Common myeloid progenitor, CD34-positive (primary cell): ENCODE measurements at regions not wholly inside any gene's neighbourhood (a gene's known extent, or its start where the extent isn't known, plus 50 kb on each side); places are given as distances from the start of the nearest gene placed in this dataset.

Experiments used
- CTCF ChIA-PET: fragments of 350-600 bp; sonication (Branson Sonifier 250); formaldehyde crosslinking; loops from one replicate; lab custom pipeline; 2021; ENCODE audit warnings: antibody characterized with exemption; lab: Charles Lee
- POLR2A ChIA-PET: fragments of 350-600 bp; sonication (Branson Sonifier 250); formaldehyde crosslinking; loops from one replicate; lab custom pipeline; 2021; ENCODE audit warnings: antibody characterized with exemption; lab: Charles Lee
- DNase-seq, 3 donors: peaks; one replicate each; pipeline versions ENCODE4 v3.0.0 to v3.0.0-alpha.2; 2013
- H3K27ac ChIP-seq, 2 experiments: 1 replicate in 1 of 2; 2 replicates in 1 of 2; pipeline ENCODE4 v1.7.0; 2013; ENCODE audit warnings: inconsistent platforms in 2 of 2, low read length in 2 of 2, mild to moderate bottlenecking in 2 of 2, low read depth in 1 of 2, moderate library complexity in 1 of 2; ENCODE audit not compliant: severe bottlenecking in 2 of 2, insufficient read depth in 1 of 2, poor library complexity in 1 of 2
- H3K27me3 ChIP-seq, 5 experiments: replicated peaks in 2 of 5; 1 replicate in 3 of 5; 2 replicates in 2 of 5; pipeline versions ENCODE4 v1.6.1 to v1.7.0; 2013; ENCODE audit warnings: low read length in 4 of 5, mild to moderate bottlenecking in 2 of 5, moderate library complexity in 2 of 5, inconsistent platforms in 1 of 5; ENCODE audit not compliant: insufficient read depth in 5 of 5, control insufficient read depth in 4 of 5
- H3K36me3 ChIP-seq, 4 experiments: 1 replicate in 2 of 4; 2 replicates in 2 of 4; pipeline versions ENCODE4 v1.6.1 to v1.7.0; 2013; ENCODE audit warnings: low read length in 3 of 4, control low read depth in 1 of 4, mild to moderate bottlenecking in 1 of 4; ENCODE audit not compliant: control insufficient read depth in 4 of 4, insufficient read depth in 4 of 4
- H3K4me1 ChIP-seq, 4 experiments: 1 replicate in 3 of 4; 2 replicates in 1 of 4; pipeline versions ENCODE4 v1.6.1 to v1.7.1; 2013; ENCODE audit warnings: low read length in 3 of 4, mild to moderate bottlenecking in 3 of 4, control low read depth in 1 of 4, inconsistent platforms in 1 of 4, moderate library complexity in 1 of 4; ENCODE audit not compliant: control insufficient read depth in 4 of 4, insufficient read depth in 4 of 4; ENCODE audit errors: control extremely low read depth in 1 of 4
- H3K4me3 ChIP-seq, 7 experiments: 1 replicate in 4 of 7; 2 replicates in 3 of 7; pipeline versions ENCODE4 v1.5.1 to v1.7.0; 2013; ENCODE audit warnings: mild to moderate bottlenecking in 7 of 7, low read length in 6 of 7, moderate library complexity in 6 of 7, inconsistent platforms in 2 of 7, low read depth in 2 of 7, control low read depth in 1 of 7; ENCODE audit not compliant: insufficient read depth in 4 of 7, control insufficient read depth in 1 of 7; ENCODE audit errors: extremely low read depth in 1 of 7
- H3K9me3 ChIP-seq, 5 experiments: 1 replicate in 4 of 5; 2 replicates in 1 of 5; pipeline versions ENCODE4 v1.6.1 to v1.7.1; 2013; ENCODE audit warnings: low read length in 4 of 5, mild to moderate bottlenecking in 2 of 5, inconsistent platforms in 1 of 5, low read depth in 1 of 5, moderate library complexity in 1 of 5; ENCODE audit not compliant: control insufficient read depth in 4 of 5, insufficient read depth in 2 of 5; ENCODE audit errors: control extremely low read depth in 1 of 5
- WGBS: methylation state at CpG from one replicate; pipeline ENCODE4 v1.1.5; 2013; ENCODE audit not compliant: insufficient coverage; 5-methylcytosine and 5-hydroxymethylcytosine counted together

DNA sequence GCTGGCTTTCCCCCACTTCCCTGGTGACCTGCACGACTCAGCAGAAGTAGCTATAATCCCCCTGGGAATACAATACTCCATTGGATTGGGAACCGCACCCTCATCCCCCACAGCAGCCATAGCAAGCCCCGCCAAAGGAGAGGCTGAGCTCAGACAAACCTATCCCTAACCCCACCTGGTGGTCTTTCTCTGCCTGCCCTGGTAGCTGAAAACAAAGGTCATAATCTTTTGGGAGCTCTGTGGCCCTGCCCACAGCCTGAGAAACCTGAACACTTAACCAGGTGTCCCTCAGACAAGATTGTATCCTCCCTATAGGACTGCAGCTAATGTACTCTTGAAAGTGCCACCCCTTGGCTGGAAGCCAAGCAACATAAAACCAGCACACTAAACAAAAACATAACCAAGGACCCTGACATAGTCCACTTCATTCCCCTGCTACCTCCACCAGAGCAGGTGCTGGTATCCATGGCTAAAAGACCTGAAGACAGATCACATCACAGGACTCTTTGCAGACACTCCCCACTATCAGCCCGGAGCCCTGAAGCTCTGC, 71.6 kb upstream of the RUNX1 start:
- Histone ChIP-seq H3K4me3 (no peak overlapping the region), H3K27me3 (no peaks in the 10 kb centered on the region), H3K27ac (no peak overlapping the region), H3K4me1 (no peaks in the 10 kb centered on the region), H3K9me3 (peaks cover 0 to under 1% (median 0%) of the 10 kb centered on the region in 5 experiments), H3K36me3 (no peaks in the 10 kb centered on the region)
- DNase-seq: no peak
- POLR2A ChIA-PET: no interaction called here
- CTCF ChIA-PET: interaction anchor here (1.7 to 1.8 kb wide), 2 partner anchors 54 to 69 kb away, joined by 3 to 5 read pairs; no protein-coding TSS in a partner anchor
- WGBS: 89% methylated on average over 4 of the region's 4 CpGs

DNA sequence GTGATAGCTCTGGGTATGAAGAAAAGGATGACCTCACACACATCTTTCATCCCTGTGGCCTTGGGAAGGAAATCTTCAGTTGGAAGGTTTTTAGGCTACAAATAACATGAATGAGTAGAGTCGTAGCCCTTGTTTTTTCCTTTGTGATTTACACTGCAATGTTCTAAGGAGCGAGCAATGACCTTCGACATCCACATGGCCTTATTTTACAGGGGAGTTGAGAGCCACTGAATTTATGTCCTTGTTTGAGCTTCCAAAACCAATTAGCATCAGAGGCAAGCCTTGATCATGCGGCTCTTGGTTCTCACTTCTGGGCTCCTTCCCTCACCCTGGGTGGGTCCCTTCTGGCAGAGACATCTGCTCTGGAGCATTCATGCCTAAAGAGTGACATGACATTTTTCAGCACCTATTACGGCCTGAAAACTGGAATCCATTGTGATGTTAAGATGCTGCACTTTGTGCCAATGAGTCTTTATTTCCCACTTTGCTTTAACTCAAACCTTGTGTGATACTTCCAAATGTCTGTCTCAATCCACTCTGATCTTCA, 70.5 kb upstream of the RUNX1 start:
- Histone ChIP-seq H3K4me1 (no peaks in the 10 kb centered on the region), H3K27me3 (no peaks in the 10 kb centered on the region), H3K27ac (no peak overlapping the region), H3K9me3 (no peaks in the 10 kb centered on the region), H3K4me3 (no peak overlapping the region), H3K36me3 (no peaks in the 10 kb centered on the region)
- 95% methylated on average over 5 of the region's 5 CpGs for WGBS
- ChIA-PET CTCF (no interaction called here), POLR2A (interaction anchor here (0.6 kb wide), 1 partner anchor 18 kb away, joined by 3 read pairs; no protein-coding TSS in a partner anchor)
- DNase-seq: no peak

DNA sequence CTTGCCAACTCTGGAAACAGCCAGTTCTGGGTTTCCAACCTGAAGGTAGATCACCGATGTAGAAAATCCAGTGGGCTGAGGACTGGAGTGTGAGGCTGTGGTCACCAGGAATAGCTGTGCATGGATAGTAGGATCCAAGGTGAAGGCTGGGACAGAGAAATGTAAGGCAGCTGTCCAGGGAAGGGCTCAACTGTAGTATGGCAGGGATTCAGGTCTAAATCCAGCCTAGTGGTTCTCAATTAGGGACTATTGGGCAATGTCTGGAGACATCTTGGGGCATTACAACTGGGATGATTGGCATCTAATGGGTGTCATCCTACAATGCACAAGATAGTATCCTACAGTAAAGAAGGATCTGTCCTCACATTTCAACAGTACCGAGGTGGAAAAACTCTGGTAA, 67.7 kb upstream of the RUNX1 start:
- H3K4me3 ChIP-seq: no peak overlapping the region
- CTCF ChIA-PET: no interaction called here
- H3K4me1 ChIP-seq: peaks cover 0 to 6% (median 0%) of the 10 kb centered on the region in 4 experiments
- H3K36me3 ChIP-seq: no peaks in the 10 kb centered on the region
- POLR2A ChIA-PET: no interaction called here
- DNase-seq: no peak
- 96% methylated on average over 2 of the region's 2 CpGs for whole genome bisulfite sequencing
- H3K9me3 ChIP-seq: no peaks in the 10 kb centered on the region
- no peak overlapping the region for H3K27ac ChIP-seq
- no peaks in the 10 kb centered on the region for H3K27me3 ChIP-seq

DNA sequence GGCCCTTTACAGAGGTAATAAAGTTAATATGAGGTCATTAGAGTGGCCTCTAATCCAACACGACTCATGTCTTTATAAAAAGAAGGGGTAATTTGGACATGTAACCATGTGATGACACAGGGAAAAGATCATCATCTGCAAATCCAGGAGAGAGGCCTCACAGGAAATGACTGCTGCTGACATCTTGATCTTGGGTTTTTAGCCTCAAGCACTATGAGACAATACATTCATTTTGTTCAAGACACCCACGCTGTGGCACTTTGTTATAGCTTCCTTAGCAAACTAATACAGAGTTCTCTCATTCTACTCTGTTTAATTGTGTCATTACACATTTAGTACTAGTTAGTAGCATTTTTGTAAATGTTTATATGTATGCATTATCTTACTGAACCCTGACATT, 64.0 kb upstream of the RUNX1 start:
- H3K9me3 ChIP-seq: no peaks in the 10 kb centered on the region
- H3K4me3 ChIP-seq: no peak overlapping the region
- H3K36me3 ChIP-seq: no peaks in the 10 kb centered on the region
- ChIA-PET CTCF (no interaction called here), POLR2A (no interaction called here)
- WGBS: 100% methylated on average over 1 of the region's 2 CpGs
- no peak overlapping the region for H3K27ac ChIP-seq
- no peak for DNase-seq
- H3K27me3 ChIP-seq: no peaks in the 10 kb centered on the region
- peaks cover 0 to 6% (median 0%) of the 10 kb centered on the region in 4 experiments for H3K4me1 ChIP-seq

GRCh38 chr21:35111321-35111930, 62.3 kb upstream of the RUNX1 start:
- H3K36me3 ChIP-seq: no peaks in the 10 kb centered on the region
- ChIA-PET CTCF (no interaction called here), POLR2A (no interaction called here)
- H3K27me3 ChIP-seq: no peaks in the 10 kb centered on the region
- WGBS: 100% methylated on average over 3 of the region's 4 CpGs
- H3K27ac ChIP-seq: no peak overlapping the region
- no peak overlapping the region for H3K4me3 ChIP-seq
- H3K9me3 ChIP-seq: no peaks in the 10 kb centered on the region
- peaks cover 0 to 6% (median 0%) of the 10 kb centered on the region in 4 experiments for H3K4me1 ChIP-seq
- no peak for DNase-seq

GRCh38 chr21:35108887-35109286, 59.8 kb upstream of the RUNX1 start:
- CTCF ChIA-PET: no interaction called here
- no CpG with 5 or more reads among the region's 3 CpGs for WGBS
- DNase-seq: no peak
- H3K36me3 ChIP-seq: no peaks in the 10 kb centered on the region
- POLR2A ChIA-PET: no interaction called here
- H3K4me3 ChIP-seq: no peak overlapping the region
- no peaks in the 10 kb centered on the region for H3K27me3 ChIP-seq
- H3K27ac ChIP-seq: no peak overlapping the region
- H3K9me3 ChIP-seq: no peaks in the 10 kb centered on the region
- peaks cover 0 to 10% (median 3%) of the 10 kb centered on the region in 4 experiments for H3K4me1 ChIP-seq

GRCh38 chr21:35107520-35107919, 58.4 kb upstream of the RUNX1 start:
- no peak overlapping the region for H3K4me3 ChIP-seq
- H3K36me3 ChIP-seq: no peaks in the 10 kb centered on the region
- ChIA-PET POLR2A (no interaction called here), CTCF (no interaction called here)
- no peaks in the 10 kb centered on the region for H3K9me3 ChIP-seq
- H3K27me3 ChIP-seq: no peaks in the 10 kb centered on the region
- 92% methylated on average over 6 of the region's 6 CpGs for WGBS
- peaks cover under 1 to 15% (median 11%) of the 10 kb centered on the region in 4 experiments for H3K4me1 ChIP-seq
- DNase-seq: no peak
- no peak overlapping the region for H3K27ac ChIP-seq
